HepG2 (cell line): ENCODE measurements at regions not wholly inside any gene's neighbourhood (a gene's known extent, or its start where the extent isn't known, plus 50 kb on each side); places are given as distances from the start of the nearest gene placed in this dataset.

Source experiments
- CHD2 ChIP-seq: IDR thresholded peaks from 2 replicates; pipeline ENCODE4 v1.6.1; 2011; ENCODE audit warnings: low read depth, low read length, improper control_type of control experiment
- CREB1 ChIP-seq, 2 experiments: fragments of 450-650 bp in 1 of 2; IDR thresholded peaks; 2 replicates each; pipeline ENCODE4 v1.6.1; 2016 to 2017; ENCODE audit warnings: control low read depth in 1 of 2, mild to moderate bottlenecking in 1 of 2, missing compliant biosample characterization in 1 of 2, missing genetic modification characterization in 1 of 2
- NFKBIZ ChIP-seq: IDR thresholded peaks from 2 replicates; pipeline ENCODE4 v1.6.1; 2018; ENCODE audit warnings: missing genetic modification reagents, missing compliant biosample characterization
- POLR2A ChIP-seq, 2 experiments: IDR thresholded peaks; 2 replicates each; pipeline ENCODE4 v1.6.1; 2011; ENCODE audit warnings: low read depth in 2 of 2, low read length in 2 of 2, mild to moderate bottlenecking in 1 of 2, moderate library complexity in 1 of 2; ENCODE audit not compliant: insufficient read depth in 1 of 2
- THAP7 ChIP-seq: sonication (generic); formaldehyde crosslinking; IDR thresholded peaks from 2 replicates; pipeline ENCODE4 v1.8.1; 2023; ENCODE audit warnings: mild to moderate bottlenecking, missing genetic modification reagents
- ZNF274 ChIP-seq: sonication (generic); formaldehyde crosslinking; IDR thresholded peaks from 2 replicates; pipeline ENCODE4 v1.5.1; 2020; ENCODE audit warnings: mild to moderate bottlenecking, missing genetic modification reagents
- TF ChIP-seq, protein P1 (sequence below): sonication (generic); formaldehyde crosslinking; IDR thresholded peaks from 2 replicates; pipeline ENCODE4 v1.4.0; 2020; ENCODE audit warnings: missing genetic modification reagents
- TF ChIP-seq, protein P2 (sequence below): sonication (generic); formaldehyde crosslinking; IDR thresholded peaks from 2 replicates; pipeline ENCODE4 v1.5.0; 2020; ENCODE audit warnings: mild to moderate bottlenecking, missing genetic modification reagents, moderate library complexity

- TF ChIP-seq NFKBIZ (CRISPR knock-in tag): no peak
- TF ChIP-seq THAP7 (CRISPR knock-in tag): no peak
- TF ChIP-seq POLR2A (IDR thresholded peaks at IDR 0.05; ENCODE audit: insufficient read depth in 1 of 2, low read depth in 2 of 2, low read length in 2 of 2): no peak
- TF ChIP-seq ZNF274 (CRISPR knock-in tag): no peak
- no peak for TF ChIP-seq CREB1 (IDR thresholded peaks at IDR 0.05)
- TF ChIP-seq CREB1 (CRISPR knock-in tag; IDR thresholded peaks at IDR 0.05): no peak
- TF ChIP-seq CHD2: no peak
- TF ChIP-seq, protein P1, sequence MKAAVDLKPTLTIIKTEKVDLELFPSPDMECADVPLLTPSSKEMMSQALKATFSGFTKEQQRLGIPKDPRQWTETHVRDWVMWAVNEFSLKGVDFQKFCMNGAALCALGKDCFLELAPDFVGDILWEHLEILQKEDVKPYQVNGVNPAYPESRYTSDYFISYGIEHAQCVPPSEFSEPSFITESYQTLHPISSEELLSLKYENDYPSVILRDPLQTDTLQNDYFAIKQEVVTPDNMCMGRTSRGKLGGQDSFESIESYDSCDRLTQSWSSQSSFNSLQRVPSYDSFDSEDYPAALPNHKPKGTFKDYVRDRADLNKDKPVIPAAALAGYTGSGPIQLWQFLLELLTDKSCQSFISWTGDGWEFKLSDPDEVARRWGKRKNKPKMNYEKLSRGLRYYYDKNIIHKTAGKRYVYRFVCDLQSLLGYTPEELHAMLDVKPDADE (CRISPR knock-in tag): no peak
- TF ChIP-seq, protein P2, sequence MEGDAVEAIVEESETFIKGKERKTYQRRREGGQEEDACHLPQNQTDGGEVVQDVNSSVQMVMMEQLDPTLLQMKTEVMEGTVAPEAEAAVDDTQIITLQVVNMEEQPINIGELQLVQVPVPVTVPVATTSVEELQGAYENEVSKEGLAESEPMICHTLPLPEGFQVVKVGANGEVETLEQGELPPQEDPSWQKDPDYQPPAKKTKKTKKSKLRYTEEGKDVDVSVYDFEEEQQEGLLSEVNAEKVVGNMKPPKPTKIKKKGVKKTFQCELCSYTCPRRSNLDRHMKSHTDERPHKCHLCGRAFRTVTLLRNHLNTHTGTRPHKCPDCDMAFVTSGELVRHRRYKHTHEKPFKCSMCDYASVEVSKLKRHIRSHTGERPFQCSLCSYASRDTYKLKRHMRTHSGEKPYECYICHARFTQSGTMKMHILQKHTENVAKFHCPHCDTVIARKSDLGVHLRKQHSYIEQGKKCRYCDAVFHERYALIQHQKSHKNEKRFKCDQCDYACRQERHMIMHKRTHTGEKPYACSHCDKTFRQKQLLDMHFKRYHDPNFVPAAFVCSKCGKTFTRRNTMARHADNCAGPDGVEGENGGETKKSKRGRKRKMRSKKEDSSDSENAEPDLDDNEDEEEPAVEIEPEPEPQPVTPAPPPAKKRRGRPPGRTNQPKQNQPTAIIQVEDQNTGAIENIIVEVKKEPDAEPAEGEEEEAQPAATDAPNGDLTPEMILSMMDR (CRISPR knock-in tag): no peak
Observed at GRCh38 chr5:57671371-57671770, 188.8 kb upstream of the ACTBL2 start.
